ENCODE measurements at regions not wholly inside any gene's neighbourhood (a gene's known extent, or its start where the extent isn't known, plus 50 kb on each side); places are given as distances from the start of the nearest gene placed in this dataset.

GRCh38 chr6:14260839-14261238, 143.3 kb downstream of the CD83 start:
- no peak for TF ChIP-seq ATF7 (IDR thresholded peaks at IDR 0.05; ENCODE audit: low read depth)
- no peak for TF ChIP-seq NBN (IDR thresholded peaks at IDR 0.05)
- TF ChIP-seq CTCF (IDR thresholded peaks at IDR 0.05 in 2 of 3, conservative IDR thresholded peaks at IDR 0.05 in 1 of 3; ENCODE audit: control insufficient read depth in 2 of 3, extremely low read depth in 1 of 3, insufficient read depth in 1 of 3, low read depth in 3 of 3, low read length in 3 of 3) = no peak
- no peak for TF ChIP-seq SMARCA5 (IDR thresholded peaks at IDR 0.05)
- no peak for TF ChIP-seq EZH2 (IDR thresholded peaks at IDR 0.05; ENCODE audit: borderline replicate concordance, control insufficient read depth, low read depth, low read length)
- TF ChIP-seq NR2F1 (conservative IDR thresholded peaks at IDR 0.05) = no peak
- TF ChIP-seq CEBPB (IDR thresholded peaks at IDR 0.05; ENCODE audit: borderline replicate concordance in 1 of 2, low read depth in 2 of 2, low read length in 2 of 2) = no peak
- no peak for TF ChIP-seq GATAD2B (conservative IDR thresholded peaks at IDR 0.05; ENCODE audit: low read depth)
- TF ChIP-seq ZNF24 (IDR thresholded peaks at IDR 0.05) = no peak

Measured in GM12878 (cell line).